ENCODE measurements at regions not wholly inside any gene's neighbourhood (a gene's known extent, or its start where the extent isn't known, plus 50 kb on each side); places are given as distances from the start of the nearest gene placed in this dataset.

GRCh38 chrY:21453644-21454043, 57.5 kb upstream of the RBMY1B start:
- CTCF ChIA-PET = no interaction called here
- H3K4me1 Mint-ChIP-seq = no peaks in the 10 kb centered on the region

DNA sequence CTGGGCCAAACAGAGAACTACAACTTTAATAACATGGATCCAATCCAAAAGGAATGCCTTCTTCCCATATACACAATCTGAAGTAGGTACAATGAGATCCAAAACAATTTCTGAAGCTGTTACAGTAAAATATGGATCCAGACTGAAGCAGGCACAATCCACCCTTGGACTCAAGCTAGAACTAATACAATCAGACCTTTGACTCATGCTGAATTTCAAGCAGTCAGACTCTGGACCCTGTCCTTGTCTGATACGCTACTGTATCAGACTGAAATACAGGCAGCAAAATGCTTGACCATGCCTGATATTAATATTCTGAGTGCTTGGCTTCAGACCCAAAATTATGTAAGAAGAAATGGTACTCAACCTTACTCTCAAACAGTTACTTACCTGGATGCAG, 57.0 kb upstream of the RBMY1B start:
- ATAC-seq (ENCODE audit: low read depth) (no peak), DNase-seq (no peak)
- Histone ChIP-seq H3K36me3 (replicated peaks in 1 of 2; ENCODE audit: control extremely low read depth in 1 of 2, control insufficient read depth in 1 of 2, extremely low read depth in 1 of 2, insufficient read depth in 2 of 2, low read length in 1 of 2) (no peaks in the 10 kb centered on the region), H3K9me3 (ENCODE audit: control extremely low read depth in 1 of 3, control insufficient read depth in 2 of 3, insufficient read depth in 1 of 3, low read length in 2 of 3) (no peaks in the 10 kb centered on the region), H3K4me3 (ENCODE audit: control extremely low read depth in 1 of 5, extremely low read depth in 1 of 5, insufficient read depth in 1 of 5, low read depth in 2 of 5, low read length in 4 of 5) (no peak overlapping the region), H4K20me1 (ENCODE audit: control insufficient read depth, insufficient read depth, low read length, poor library complexity, severe bottlenecking) (no peaks in the 10 kb centered on the region), H3K4me1 (ENCODE audit: control insufficient read depth in 2 of 2, insufficient read depth in 2 of 2, low read length in 2 of 2) (no peaks in the 10 kb centered on the region), H2AFZ (ENCODE audit: insufficient read depth, low read depth, low read length, poor library complexity, severe bottlenecking) (no peak overlapping the region), H3K27ac (ENCODE audit: low read length in 2 of 2) (no peak overlapping the region), H3K9ac (ENCODE audit: low read length) (no peak overlapping the region), H3K79me2 (ENCODE audit: control insufficient read depth, insufficient read depth, low read length) (no peaks in the 10 kb centered on the region), H3K4me2 (replicated peaks; ENCODE audit: low read depth, low read length, poor library complexity, severe bottlenecking) (no peak overlapping the region), H3K27me3 (replicated peaks in 1 of 4; ENCODE audit: control extremely low read depth in 1 of 4, control insufficient read depth in 3 of 4, insufficient read depth in 4 of 4, low read length in 3 of 4) (no peaks in the 10 kb centered on the region)
- no peaks in the 10 kb centered on the region for H3K4me1 Mint-ChIP-seq
- no peak overlapping the region for H3K27ac Mint-ChIP-seq
- ChIA-PET CTCF (no interaction called here), POLR2A (no interaction called here)
- H3K4me3 Mint-ChIP-seq = no peak overlapping the region
- intact Hi-C loops (cut with micrococcal nuclease) = no loop called here
- H3K27me3 Mint-ChIP-seq = peaks cover 12% of the 10 kb centered on the region
- WGBS (ENCODE audit: insufficient coverage) = no CpG with 5 or more reads among the region's 1 CpG
- H3K9me3 Mint-ChIP-seq (ENCODE audit: insufficient read depth) = no peaks in the 10 kb centered on the region
- TF ChIP-seq CTCF (IDR thresholded peaks at IDR 0.05) = no peak
- TF ChIP-seq EZH2 (IDR thresholded peaks at IDR 0.05; ENCODE audit: borderline replicate concordance, insufficient read depth, low read depth, low read length, poor library complexity, severe bottlenecking) = no peak

More at GRCh38 chrY:21453644-21454043, 57.5 kb upstream of the RBMY1B start:
- Mint-ChIP-seq H3K4me3 (no peak overlapping the region), H3K27ac (no peak overlapping the region), H3K27me3 (peaks cover 12% of the 10 kb centered on the region), H3K9me3 (ENCODE audit: insufficient read depth) (no peaks in the 10 kb centered on the region)
- POLR2A ChIA-PET = no interaction called here
- no peaks in the 10 kb centered on the region for H4K20me1 ChIP-seq (ENCODE audit: control insufficient read depth, insufficient read depth, low read length, poor library complexity, severe bottlenecking)
- no peak overlapping the region for H3K27ac ChIP-seq (ENCODE audit: low read length in 2 of 2)
- ATAC-seq (ENCODE audit: low read depth) (no peak), DNase-seq (no peak)
- H3K4me2 ChIP-seq (replicated peaks; ENCODE audit: low read depth, low read length, poor library complexity, severe bottlenecking) = no peak overlapping the region
- no peaks in the 10 kb centered on the region for H3K79me2 ChIP-seq (ENCODE audit: control insufficient read depth, insufficient read depth, low read length)
- no peak overlapping the region for H3K4me3 ChIP-seq (ENCODE audit: control extremely low read depth in 1 of 5, extremely low read depth in 1 of 5, insufficient read depth in 1 of 5, low read depth in 2 of 5, low read length in 4 of 5)
- no peaks in the 10 kb centered on the region for H3K36me3 ChIP-seq (replicated peaks in 1 of 2; ENCODE audit: control extremely low read depth in 1 of 2, control insufficient read depth in 1 of 2, extremely low read depth in 1 of 2, insufficient read depth in 2 of 2, low read length in 1 of 2)
- TF ChIP-seq CTCF (IDR thresholded peaks at IDR 0.05) (no peak), EZH2 (IDR thresholded peaks at IDR 0.05; ENCODE audit: borderline replicate concordance, insufficient read depth, low read depth, low read length, poor library complexity, severe bottlenecking) (no peak)
- no peak overlapping the region for H3K9ac ChIP-seq (ENCODE audit: low read length)
- H3K27me3 ChIP-seq (replicated peaks in 1 of 4; ENCODE audit: control extremely low read depth in 1 of 4, control insufficient read depth in 3 of 4, insufficient read depth in 4 of 4, low read length in 3 of 4) = no peaks in the 10 kb centered on the region
- no peak overlapping the region for H2AFZ ChIP-seq (ENCODE audit: insufficient read depth, low read depth, low read length, poor library complexity, severe bottlenecking)
- WGBS (ENCODE audit: insufficient coverage) = no CpG with 5 or more reads among the region's 2 CpGs
- no peaks in the 10 kb centered on the region for H3K9me3 ChIP-seq (ENCODE audit: control extremely low read depth in 1 of 3, control insufficient read depth in 2 of 3, insufficient read depth in 1 of 3, low read length in 2 of 3)
- intact Hi-C loops (cut with micrococcal nuclease) = no loop called here
- H3K4me1 ChIP-seq (ENCODE audit: control insufficient read depth in 2 of 2, insufficient read depth in 2 of 2, low read length in 2 of 2) = no peaks in the 10 kb centered on the region
